Pancreas (tissue), 10 donors: ENCODE measurements at regions not wholly inside any gene's neighbourhood (a gene's known extent, or its start where the extent isn't known, plus 50 kb on each side); places are given as distances from the start of the nearest gene placed in this dataset.

Experiments used
- ATAC-seq, 4 donors: fragments of 200-7000 bp; cut with Tn5 transposase; one replicate each; pipeline versions ENCODE4 v1.8.0 to v1.9.1; 2020; ENCODE audit warnings: mild to moderate bottlenecking in 4 of 4, moderate library complexity in 4 of 4
- DNase-seq, 6 donors: peaks; one replicate each; pipeline ENCODE4 v3.0.0-alpha.2; 2020
- FAIRE-seq: peaks from 2 replicates; lab custom pipeline; 2012; peaks lifted over from hg19 to GRCh38; lab: Jason Lieb, UNC
- H3K27ac ChIP-seq, 4 donors: fragments of 200-600 bp; sonication (generic); 1 replicate in 3 of 4; 2 replicates in 1 of 4; pipeline versions ENCODE4 v1.5.0 to v1.8.0; 2020
- H3K27me3 ChIP-seq, 4 donors: fragments of 200-600 bp; one replicate each; pipeline ENCODE4 v1.8.0; 2021
- H3K36me3 ChIP-seq, 3 donors: fragments of 200-600 bp; sonication (generic) in 1 of 3; one replicate each; pipeline versions ENCODE4 v1.5.0 to v1.8.0; 2020 to 2021
- H3K4me1 ChIP-seq, 3 donors: fragments of 200-600 bp; one replicate each; pipeline ENCODE4 v1.8.0; 2021
- H3K4me3 ChIP-seq, 4 donors: fragments of 200-600 bp; sonication (generic) in 2 of 4; one replicate each; pipeline versions ENCODE4 v1.5.0 to v1.8.0; 2020 to 2021
- H3K9me3 ChIP-seq, 4 donors: fragments of 200-600 bp; one replicate each; pipeline ENCODE4 v1.8.0; 2021
- CTCF ChIP-seq, 4 donors: fragments of 200-600 bp; sonication (generic) in 3 of 4; IDR thresholded peaks; one replicate each; pipeline versions ENCODE4 v1.5.0 to v1.8.0; 2021; ENCODE audit warnings: antibody characterized with exemption in 4 of 4
- WGBS, 2 donors: extraction: QIAGEN DNeasy Blood & Tissue Kit; methylation state at CpG; one replicate each; pipeline ENCODE4 v1.1.7; 2013; 5-methylcytosine and 5-hydroxymethylcytosine counted together
- intact Hi-C, 3 donors: fragments of 100-400 bp; cut with DNase I; formaldehyde crosslinking; loops; one replicate each; pipeline versions ENCODE4 v1.11.1 to v1.14.2; 2022
- donor health status: healthy with polysubstance abuse.
- donor health status: DM: no; HTN: no; CAD: no; lungs with moderate emphysema.
- donor health status: DM: no; HTN: no; CAD: no.
- donor health status: control.
- donor health status: control.
- donor health status: Bipolar disorder and iron deficiency.
- donor health status: DM: yes; HTN: yes; CAD: no.
- donor health status: DM: no; HTN: no; CAD: no.
- donor health status: DM: no; HTN: no; CAD: no.
- donor health status: DM: yes; HTN: yes; CAD: no.

GRCh38 chr15:87597346-87598052 lies 659.0 kb downstream of the NTRK3 start:
- no peaks in the 10 kb centered on the region for H3K9me3 ChIP-seq
- H3K4me3 ChIP-seq, result no peak overlapping the region
- TF ChIP-seq CTCF (IDR thresholded peaks at IDR 0.05), result no peak
- no peaks in the 10 kb centered on the region for H3K4me1 ChIP-seq
- peaks cover 0 to 14% (median 0%) of the 10 kb centered on the region in 4 donors for H3K27me3 ChIP-seq
- no peaks in the 10 kb centered on the region for H3K36me3 ChIP-seq
- FAIRE-seq, result no peak
- 37 to 51% methylated on average over 2 of the region's 2 CpGs for WGBS, 2 donors
- intact Hi-C loops, result no loop called here
- no peak for ATAC-seq
- no peak for DNase-seq
- H3K27ac ChIP-seq, result no peak overlapping the region

- Histone ChIP-seq H3K9me3 (no peaks in the 10 kb centered on the region), H3K36me3 (no peaks in the 10 kb centered on the region), H3K4me1 (no peaks in the 10 kb centered on the region), H3K27me3 (no peaks in the 10 kb centered on the region), H3K27ac (no peak overlapping the region), H3K4me3 (no peak overlapping the region)
- WGBS, 2 donors, result 45 to 54% methylated on average over 2 of the region's 2 CpGs
- ATAC-seq (no peak), DNase-seq (no peak), FAIRE-seq (no peak)
- no peak for TF ChIP-seq CTCF (IDR thresholded peaks at IDR 0.05)
- intact Hi-C loops, result no loop called here
These were observed 665.0 kb downstream of the NTRK3 start for GRCh38 chr15:87591582-87591981.

- Histone ChIP-seq H3K4me1 (no peaks in the 10 kb centered on the region), H3K27me3 (no peaks in the 10 kb centered on the region), H3K36me3 (no peaks in the 10 kb centered on the region), H3K9me3 (no peaks in the 10 kb centered on the region), H3K4me3 (no peak overlapping the region), H3K27ac (no peak overlapping the region)
- intact Hi-C loops, result no loop called here
- WGBS, 2 donors, result 63 to 64% methylated on average over 1 of the region's 1 CpG
- DNase-seq (no peak), ATAC-seq (no peak), FAIRE-seq (no peak)
- no peak for TF ChIP-seq CTCF (IDR thresholded peaks at IDR 0.05)
These were observed 665.5 kb downstream of the NTRK3 start for GRCh38 chr15:87591042-87591441.

- ATAC-seq, result no peak
- H3K27ac ChIP-seq, result no peak overlapping the region
- no peak for FAIRE-seq
- H3K27me3 ChIP-seq, result no peaks in the 10 kb centered on the region
- WGBS, 2 donors, result 31 to 37% methylated on average over 2 of the region's 2 CpGs
- no peaks in the 10 kb centered on the region for H3K9me3 ChIP-seq
- no peak overlapping the region for H3K4me3 ChIP-seq
- no peaks in the 10 kb centered on the region for H3K36me3 ChIP-seq
- no peak for TF ChIP-seq CTCF (IDR thresholded peaks at IDR 0.05)
- DNase-seq, result no peak
- H3K4me1 ChIP-seq, result no peaks in the 10 kb centered on the region
- intact Hi-C loops, result no loop called here
These were observed 667.4 kb downstream of the NTRK3 start for GRCh38 chr15:87589134-87589533.

- Histone ChIP-seq H3K36me3 (no peaks in the 10 kb centered on the region), H3K4me1 (no peaks in the 10 kb centered on the region), H3K4me3 (no peak overlapping the region), H3K27me3 (peaks cover 0 to 6% (median 0%) of the 10 kb centered on the region in 4 donors), H3K27ac (no peak overlapping the region), H3K9me3 (no peaks in the 10 kb centered on the region)
- intact Hi-C loops, result no loop called here
- FAIRE-seq, result no peak
- no peak for DNase-seq
- TF ChIP-seq CTCF (IDR thresholded peaks at IDR 0.05), result no peak
- no peak for ATAC-seq
- WGBS, 2 donors, result 19 to 25% methylated on average over 3 of the region's 3 CpGs
These were observed 674.4 kb downstream of the NTRK3 start for GRCh38 chr15:87582169-87582568.
